ENCODE measurements at regions not wholly inside any gene's neighbourhood (a gene's known extent, or its start where the extent isn't known, plus 50 kb on each side); places are given as distances from the start of the nearest gene placed in this dataset.

GRCh38 chrX:35046660-35047296, 104.2 kb downstream of the FAM47B start:
- TF ChIP-seq POLR2AphosphoS5 (IDR thresholded peaks at IDR 0.05; ENCODE audit: low read depth, low read length) (no peak), CEBPB (IDR thresholded peaks at IDR 0.05; ENCODE audit: low read depth) (no peak), POLR2A (IDR thresholded peaks at IDR 0.05; ENCODE audit: borderline replicate concordance, extremely low read depth, insufficient read depth, insufficient read length) (no peak)

Data from HCT116 (cell line).